GM18502 (cell line): ENCODE measurements at regions not wholly inside any gene's neighbourhood (a gene's known extent, or its start where the extent isn't known, plus 50 kb on each side); places are given as distances from the start of the nearest gene placed in this dataset.
A peak's percentile ranks its signal among the peaks of the same experiment; 100 is the strongest.

Experiments used
- ATAC-seq: cut with Tn5 transposase; IDR thresholded peaks from one replicate; pipeline ENCODE4 v1.9.1; 2021; ENCODE audit warnings: mild to moderate bottlenecking; ENCODE audit not compliant: unreplicated experiment, poor library complexity

- ATAC-seq = no peak
Measured at GRCh38 chr19:34305221-34306083, 51.1 kb downstream of the GARRE1 start.

- ATAC-seq = no peak
Measured at GRCh38 chr19:34306213-34306661, 51.9 kb downstream of the GARRE1 start.

GRCh38 chr19:34306824-34307223, 52.5 kb downstream of the GARRE1 start:
- no peak for ATAC-seq

GRCh38 chr19:34308381-34309367, 54.3 kb downstream of the GARRE1 start:
- no peak for ATAC-seq

GRCh38 chr19:34309368-34310138, 55.2 kb downstream of the GARRE1 start:
- ATAC-seq = no peak

GRCh38 chr19:34310494-34310981, 54.5 kb upstream of the GPI start:
- no peak for ATAC-seq

GRCh38 chr19:34313188-34313587, 51.8 kb upstream of the GPI start:
- no peak for ATAC-seq

GRCh38 chr19:34314437-34315313, 50.3 kb upstream of the GPI start:
- ATAC-seq = peak; percentile 61
